HEK293 (cell line): ENCODE measurements at regions not wholly inside any gene's neighbourhood (a gene's known extent, or its start where the extent isn't known, plus 50 kb on each side); places are given as distances from the start of the nearest gene placed in this dataset.

Experiments
- CTCF ChIA-PET: fragments of 350-600 bp; formaldehyde crosslinking; extraction: SDS; loops from one replicate; lab custom pipeline; 2021; ENCODE audit warnings: antibody characterized with exemption; lab: Yijun Ruan, JAX
- POLR2A ChIA-PET: fragments of 300-600 bp; formaldehyde crosslinking; extraction: SDS; loops from one replicate; lab custom pipeline; 2020; ENCODE audit warnings: antibody characterized with exemption, inconsistent platforms; lab: Yijun Ruan, JAX
- H3K27ac ChIP-seq: fragments of 200-500 bp; sonication (Bioruptor generic); 2 replicates; pipeline ENCODE4 v1.5.1; 2014; ENCODE audit warnings: low read depth, low read length, control low read depth, inconsistent platforms; ENCODE audit errors: extremely low read depth
- H3K36me3 ChIP-seq, 2 experiments: fragments of 200-500 bp in 1 of 2; sonication (Bioruptor generic) in 1 of 2; 1 replicate in 1 of 2; 2 replicates in 1 of 2; pipeline ENCODE4 v1.5.1; 2014 to 2017; ENCODE audit warnings: inconsistent platforms in 2 of 2, low read length in 2 of 2; ENCODE audit not compliant: control insufficient read depth in 2 of 2, insufficient read depth in 1 of 2
- H3K4me1 ChIP-seq: fragments of 200-500 bp; sonication (Bioruptor generic); 2 replicates; pipeline ENCODE4 v1.5.1; 2014; ENCODE audit warnings: mild to moderate bottlenecking, low read length, inconsistent platforms; ENCODE audit not compliant: control insufficient read depth, insufficient read depth
- H3K4me3 ChIP-seq: 2 replicates; pipeline ENCODE4 v1.5.1; 2011; ENCODE audit warnings: low read depth, mild to moderate bottlenecking, control low read depth, low read length, moderate library complexity
- H3K9me3 ChIP-seq: fragments of 200-500 bp; sonication (Bioruptor generic); 2 replicates; pipeline ENCODE4 v1.5.1; 2014; ENCODE audit warnings: low read depth, low read length, inconsistent platforms; ENCODE audit not compliant: control insufficient read depth, insufficient read depth
- BCL11A ChIP-seq: fragments of 450-650 bp; formaldehyde crosslinking; IDR thresholded peaks from 2 replicates; pipeline ENCODE4 v1.5.1; 2016; ENCODE audit warnings: low read depth, missing biosample characterization, missing genetic modification characterization
- EGR2 ChIP-seq: fragments of 450-650 bp; formaldehyde crosslinking; IDR thresholded peaks from 2 replicates; pipeline ENCODE4 v1.5.1; 2016; ENCODE audit warnings: low read depth, missing biosample characterization, missing genetic modification characterization
- KLF1 ChIP-seq: fragments of 450-650 bp; formaldehyde crosslinking; IDR thresholded peaks from 2 replicates; pipeline ENCODE4 v1.5.1; 2016; ENCODE audit warnings: missing biosample characterization, missing genetic modification characterization
- RBAK ChIP-seq: fragments of 450-650 bp; formaldehyde crosslinking; IDR thresholded peaks from 2 replicates; pipeline ENCODE4 v1.5.1; 2016; ENCODE audit warnings: missing biosample characterization, missing genetic modification characterization
- SP3 ChIP-seq: fragments of 450-650 bp; formaldehyde crosslinking; IDR thresholded peaks from 2 replicates; pipeline ENCODE4 v1.5.1; 2016; ENCODE audit warnings: missing biosample characterization, missing genetic modification characterization
- TCF7L2 ChIP-seq: IDR thresholded peaks from 2 replicates; pipeline ENCODE4 v1.6.1; 2011; ENCODE audit warnings: low read depth, mild to moderate bottlenecking, inconsistent platforms, low read length, moderate library complexity, borderline replicate concordance
- TRIM28 ChIP-seq: IDR thresholded peaks from 2 replicates; pipeline ENCODE4 v1.6.1; 2011; ENCODE audit warnings: low read length, control low read depth, borderline replicate concordance
- ZBTB17 ChIP-seq: fragments of 450-650 bp; formaldehyde crosslinking; IDR thresholded peaks from 2 replicates; pipeline ENCODE4 v1.5.1; 2016; ENCODE audit warnings: missing biosample characterization, missing genetic modification characterization
- ZFP69B ChIP-seq: fragments of 450-650 bp; formaldehyde crosslinking; IDR thresholded peaks from 2 replicates; pipeline ENCODE4 v1.5.1; 2016; ENCODE audit warnings: missing biosample characterization, missing genetic modification characterization
- ZNF121 ChIP-seq: fragments of 450-650 bp; formaldehyde crosslinking; IDR thresholded peaks from 2 replicates; pipeline ENCODE4 v1.5.1; 2016; ENCODE audit warnings: missing biosample characterization, missing genetic modification characterization
- ZNF157 ChIP-seq: fragments of 450-650 bp; formaldehyde crosslinking; IDR thresholded peaks from 2 replicates; pipeline ENCODE4 v1.5.1; 2016; ENCODE audit warnings: missing biosample characterization, missing genetic modification characterization
- ZNF174 ChIP-seq: fragments of 450-650 bp; formaldehyde crosslinking; IDR thresholded peaks from 2 replicates; pipeline ENCODE4 v1.5.0; 2017; ENCODE audit warnings: missing biosample characterization, mild to moderate bottlenecking, missing genetic modification characterization
- ZNF184 ChIP-seq: fragments of 450-650 bp; IDR thresholded peaks from 2 replicates; pipeline ENCODE4 v1.5.1; 2018; ENCODE audit warnings: missing biosample characterization, mild to moderate bottlenecking, missing genetic modification characterization
- ZNF24 ChIP-seq: fragments of 450-650 bp; formaldehyde crosslinking; IDR thresholded peaks from 2 replicates; pipeline ENCODE4 v1.5.1; 2016; ENCODE audit warnings: missing biosample characterization, missing genetic modification characterization
- ZNF292 ChIP-seq: fragments of 450-650 bp; formaldehyde crosslinking; IDR thresholded peaks from 2 replicates; pipeline ENCODE4 v1.5.1; 2016; ENCODE audit warnings: low read depth, missing biosample characterization, missing genetic modification characterization, borderline replicate concordance
- ZNF335 ChIP-seq: fragments of 450-650 bp; formaldehyde crosslinking; conservative IDR thresholded peaks from 2 replicates; pipeline ENCODE4 v1.5.1; 2016; ENCODE audit warnings: missing biosample characterization, missing genetic modification characterization
- ZNF391 ChIP-seq: fragments of 450-650 bp; formaldehyde crosslinking; IDR thresholded peaks from 2 replicates; pipeline ENCODE4 v1.5.1; 2016; ENCODE audit warnings: low read depth, missing biosample characterization, missing genetic modification characterization, borderline replicate concordance
- ZNF521 ChIP-seq: fragments of 450-650 bp; formaldehyde crosslinking; IDR thresholded peaks from 2 replicates; pipeline ENCODE4 v1.5.1; 2017; ENCODE audit warnings: missing biosample characterization, mild to moderate bottlenecking, missing genetic modification characterization
- ZNF558 ChIP-seq: fragments of 450-650 bp; formaldehyde crosslinking; IDR thresholded peaks from 2 replicates; pipeline ENCODE4 v1.5.1; 2016; ENCODE audit warnings: missing biosample characterization, missing genetic modification characterization
- ZNF621 ChIP-seq: fragments of 450-650 bp; formaldehyde crosslinking; IDR thresholded peaks from 2 replicates; pipeline ENCODE4 v1.5.1; 2017; ENCODE audit warnings: missing biosample characterization, missing genetic modification characterization
- ZXDB ChIP-seq: fragments of 450-650 bp; formaldehyde crosslinking; IDR thresholded peaks from 2 replicates; pipeline ENCODE4 v1.5.1; 2016; ENCODE audit warnings: missing biosample characterization, missing genetic modification characterization
- TF ChIP-seq, protein P1 (sequence below): fragments of 450-650 bp; formaldehyde crosslinking; conservative IDR thresholded peaks from 2 replicates; pipeline ENCODE4 v1.5.1; 2016; ENCODE audit warnings: low read depth, missing biosample characterization, missing genetic modification characterization
- TF ChIP-seq, protein P2 (sequence below): fragments of 450-650 bp; formaldehyde crosslinking; IDR thresholded peaks from 2 replicates; pipeline ENCODE4 v1.5.1; 2016; ENCODE audit warnings: missing biosample characterization, missing genetic modification characterization, low read depth

DNA sequence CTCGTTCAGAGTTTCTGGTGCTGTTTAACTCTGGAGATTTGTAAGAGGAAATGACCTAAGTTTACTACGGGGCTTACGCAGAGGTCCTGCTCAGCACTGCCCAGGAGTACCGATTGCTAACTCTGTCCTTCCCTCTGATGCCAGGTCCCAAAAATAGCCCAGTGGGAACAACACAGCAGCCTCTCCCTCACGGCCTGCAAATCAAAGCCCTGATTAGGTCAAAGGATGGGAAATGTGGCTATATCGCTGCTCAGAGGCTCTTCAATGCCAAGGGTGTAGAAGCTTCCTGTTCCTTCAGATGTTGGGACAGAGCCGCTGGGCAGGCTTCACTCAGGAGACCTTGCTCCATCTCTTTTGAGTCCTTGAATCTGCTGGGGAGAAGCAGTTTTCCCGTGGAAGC lies 174.2 kb upstream of the KCNJ16 start:
- H3K4me3 ChIP-seq = no peak overlapping the region
- TF ChIP-seq ZNF558 (tag by site-specific recombination) (no peak), ZNF184 (tag by site-specific recombination) (no peak), ZNF121 (tag by site-specific recombination) (no peak), ZFP69B (tag by site-specific recombination) (no peak), RBAK (tag by site-specific recombination) (no peak)
- H3K27ac ChIP-seq = no peak overlapping the region
- H3K4me1 ChIP-seq = no peaks in the 10 kb centered on the region
- ChIA-PET CTCF (no interaction called here), POLR2A (no interaction called here)
- no peaks in the 10 kb centered on the region for H3K9me3 ChIP-seq
- H3K36me3 ChIP-seq = no peaks in the 10 kb centered on the region

DNA sequence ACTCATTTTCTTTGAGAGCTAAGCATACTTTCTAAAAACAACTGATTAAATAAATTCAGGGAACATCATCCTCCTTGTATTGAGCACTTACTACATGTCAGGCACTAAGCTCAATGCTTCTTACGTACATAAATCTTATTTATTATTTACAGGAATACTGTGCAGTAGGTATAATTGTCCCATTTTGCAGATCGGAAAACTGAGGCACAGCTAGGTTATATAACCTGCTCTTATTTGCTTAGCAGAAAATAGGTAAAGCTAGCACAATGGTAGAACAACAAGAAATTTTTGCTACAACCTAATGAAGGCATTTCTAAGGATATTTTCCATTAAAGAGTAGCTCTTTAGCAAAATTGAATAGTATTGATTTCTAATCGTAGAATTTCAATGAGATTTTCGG lies 168.7 kb upstream of the KCNJ16 start:
- CTCF ChIA-PET = interaction anchor here (0.6 kb wide), 1 partner anchor 10 kb away, joined by 3 read pairs; no protein-coding TSS in a partner anchor
- POLR2A ChIA-PET = no interaction called here
- TF ChIP-seq, protein P1, sequence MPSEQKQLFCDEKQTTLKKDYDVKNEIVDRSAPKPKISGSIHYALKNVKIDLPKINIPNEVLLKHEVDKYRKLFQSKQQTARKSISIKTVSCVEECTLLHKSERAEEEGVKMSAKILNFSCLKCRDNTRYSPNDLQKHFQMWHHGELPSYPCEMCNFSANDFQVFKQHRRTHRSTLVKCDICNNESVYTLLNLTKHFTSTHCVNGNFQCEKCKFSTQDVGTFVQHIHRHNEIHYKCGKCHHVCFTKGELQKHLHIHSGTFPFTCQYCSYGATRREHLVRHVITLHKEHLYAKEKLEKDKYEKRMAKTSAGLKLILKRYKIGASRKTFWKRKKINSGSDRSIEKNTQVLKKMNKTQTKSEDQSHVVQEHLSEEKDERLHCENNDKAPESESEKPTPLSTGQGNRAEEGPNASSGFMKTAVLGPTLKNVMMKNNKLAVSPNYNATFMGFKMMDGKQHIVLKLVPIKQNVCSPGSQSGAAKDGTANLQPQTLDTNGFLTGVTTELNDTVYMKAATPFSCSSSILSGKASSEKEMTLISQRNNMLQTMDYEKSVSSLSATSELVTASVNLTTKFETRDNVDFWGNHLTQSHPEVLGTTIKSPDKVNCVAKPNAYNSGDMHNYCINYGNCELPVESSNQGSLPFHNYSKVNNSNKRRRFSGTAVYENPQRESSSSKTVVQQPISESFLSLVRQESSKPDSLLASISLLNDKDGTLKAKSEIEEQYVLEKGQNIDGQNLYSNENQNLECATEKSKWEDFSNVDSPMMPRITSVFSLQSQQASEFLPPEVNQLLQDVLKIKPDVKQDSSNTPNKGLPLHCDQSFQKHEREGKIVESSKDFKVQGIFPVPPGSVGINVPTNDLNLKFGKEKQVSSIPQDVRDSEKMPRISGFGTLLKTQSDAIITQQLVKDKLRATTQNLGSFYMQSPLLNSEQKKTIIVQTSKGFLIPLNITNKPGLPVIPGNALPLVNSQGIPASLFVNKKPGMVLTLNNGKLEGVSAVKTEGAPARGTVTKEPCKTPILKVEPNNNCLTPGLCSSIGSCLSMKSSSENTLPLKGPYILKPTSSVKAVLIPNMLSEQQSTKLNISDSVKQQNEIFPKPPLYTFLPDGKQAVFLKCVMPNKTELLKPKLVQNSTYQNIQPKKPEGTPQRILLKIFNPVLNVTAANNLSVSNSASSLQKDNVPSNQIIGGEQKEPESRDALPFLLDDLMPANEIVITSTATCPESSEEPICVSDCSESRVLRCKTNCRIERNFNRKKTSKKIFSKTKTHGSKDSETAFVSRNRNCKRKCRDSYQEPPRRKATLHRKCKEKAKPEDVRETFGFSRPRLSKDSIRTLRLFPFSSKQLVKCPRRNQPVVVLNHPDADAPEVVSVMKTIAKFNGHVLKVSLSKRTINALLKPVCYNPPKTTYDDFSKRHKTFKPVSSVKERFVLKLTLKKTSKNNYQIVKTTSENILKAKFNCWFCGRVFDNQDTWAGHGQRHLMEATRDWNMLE (tag by site-specific recombination) = no peak
- no peak for TF ChIP-seq BCL11A
- no peak for TF ChIP-seq ZNF335
- no peak for TF ChIP-seq KLF1 (tag by site-specific recombination)
- no peak overlapping the region for H3K27ac ChIP-seq
- H3K4me1 ChIP-seq = peaks cover 7% of the 10 kb centered on the region
- no peaks in the 10 kb centered on the region for H3K9me3 ChIP-seq
- no peaks in the 10 kb centered on the region for H3K36me3 ChIP-seq
- no peak overlapping the region for H3K4me3 ChIP-seq

DNA sequence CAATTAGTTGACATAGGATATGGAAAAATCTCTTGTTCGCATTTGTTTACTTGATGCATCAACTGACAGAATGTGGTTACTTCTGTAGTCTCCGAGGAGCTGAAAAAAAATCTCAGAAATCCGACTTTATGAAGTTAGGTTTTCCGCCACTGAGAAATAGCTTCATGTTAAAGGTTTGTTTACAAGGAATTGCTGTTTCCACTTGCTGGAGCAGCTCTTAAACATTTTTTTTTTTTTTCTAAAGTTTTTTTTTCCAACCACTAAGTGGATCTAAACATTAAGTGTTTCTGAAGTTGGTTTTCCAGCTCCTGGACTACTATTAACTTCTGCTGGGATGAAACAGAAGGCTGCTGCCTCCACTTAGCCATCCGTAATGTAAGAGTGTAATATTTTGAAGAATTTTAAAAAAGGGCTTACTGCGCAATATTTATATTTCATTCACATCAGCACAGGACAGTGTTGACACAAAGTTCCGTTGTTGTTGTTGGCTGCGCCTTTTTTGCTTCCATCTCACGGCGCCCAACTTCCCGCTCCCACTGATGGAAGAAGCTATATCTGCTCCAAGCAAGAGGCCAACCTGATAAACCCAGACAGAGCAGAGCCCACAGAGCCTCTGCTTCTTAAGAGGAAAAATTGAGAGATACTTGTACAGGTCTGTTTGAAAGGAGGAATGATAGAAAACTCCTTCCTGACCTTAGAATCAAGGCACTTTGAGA lies 167.7 kb upstream of the KCNJ16 start:
- Histone ChIP-seq H3K36me3 (no peaks in the 10 kb centered on the region), H3K4me3 (no peak overlapping the region), H3K27ac (no peak overlapping the region), H3K9me3 (no peaks in the 10 kb centered on the region), H3K4me1 (peaks cover 7% of the 10 kb centered on the region)
- ChIA-PET POLR2A (no interaction called here), CTCF (interaction anchor here (0.7 kb wide), 1 partner anchor 379 kb away, joined by 3 read pairs; no protein-coding TSS in a partner anchor)
- no peak for TF ChIP-seq ZNF174 (tag by site-specific recombination)
- no peak for TF ChIP-seq TRIM28
- no peak for TF ChIP-seq ZBTB17
- TF ChIP-seq ZNF157 (tag by site-specific recombination) = no peak
- TF ChIP-seq EGR2 = no peak
- no peak for TF ChIP-seq ZXDB (tag by site-specific recombination)
- no peak for TF ChIP-seq SP3 (tag by site-specific recombination)
- TF ChIP-seq ZNF621 = no peak
- TF ChIP-seq ZNF292 (tag by site-specific recombination) = no peak
- TF ChIP-seq, protein P2, sequence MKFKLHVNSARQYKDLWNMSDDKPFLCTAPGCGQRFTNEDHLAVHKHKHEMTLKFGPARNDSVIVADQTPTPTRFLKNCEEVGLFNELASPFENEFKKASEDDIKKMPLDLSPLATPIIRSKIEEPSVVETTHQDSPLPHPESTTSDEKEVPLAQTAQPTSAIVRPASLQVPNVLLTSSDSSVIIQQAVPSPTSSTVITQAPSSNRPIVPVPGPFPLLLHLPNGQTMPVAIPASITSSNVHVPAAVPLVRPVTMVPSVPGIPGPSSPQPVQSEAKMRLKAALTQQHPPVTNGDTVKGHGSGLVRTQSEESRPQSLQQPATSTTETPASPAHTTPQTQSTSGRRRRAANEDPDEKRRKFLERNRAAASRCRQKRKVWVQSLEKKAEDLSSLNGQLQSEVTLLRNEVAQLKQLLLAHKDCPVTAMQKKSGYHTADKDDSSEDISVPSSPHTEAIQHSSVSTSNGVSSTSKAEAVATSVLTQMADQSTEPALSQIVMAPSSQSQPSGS (tag by site-specific recombination) = no peak
- TF ChIP-seq BCL11A = no peak
- TF ChIP-seq ZNF521 (tag by site-specific recombination) = no peak
- TF ChIP-seq TCF7L2 = no peak
- no peak for TF ChIP-seq ZNF24
- no peak for TF ChIP-seq ZNF391
